OCI-LY7 (cell line): ENCODE measurements at regions not wholly inside any gene's neighbourhood (a gene's known extent, or its start where the extent isn't known, plus 50 kb on each side); places are given as distances from the start of the nearest gene placed in this dataset.

Source experiments
- EZH2phosphoT487 ChIP-seq: fragments of 200-600 bp; sonication (generic); IDR thresholded peaks from 2 replicates; pipeline ENCODE4 v1.6.1; 2018; ENCODE audit warnings: low read depth, borderline replicate concordance, mild to moderate bottlenecking, mixed run types, antibody characterized with exemption, low read length, moderate library complexity, mixed read lengths
- TF ChIP-seq, protein P1 (sequence below): fragments of 200-600 bp; sonication (generic); conservative IDR thresholded peaks from 2 replicates; pipeline ENCODE4 v1.5.1; 2014; ENCODE audit warnings: mild to moderate bottlenecking, antibody characterized with exemption, low read length, moderate library complexity, mixed read lengths

DNA sequence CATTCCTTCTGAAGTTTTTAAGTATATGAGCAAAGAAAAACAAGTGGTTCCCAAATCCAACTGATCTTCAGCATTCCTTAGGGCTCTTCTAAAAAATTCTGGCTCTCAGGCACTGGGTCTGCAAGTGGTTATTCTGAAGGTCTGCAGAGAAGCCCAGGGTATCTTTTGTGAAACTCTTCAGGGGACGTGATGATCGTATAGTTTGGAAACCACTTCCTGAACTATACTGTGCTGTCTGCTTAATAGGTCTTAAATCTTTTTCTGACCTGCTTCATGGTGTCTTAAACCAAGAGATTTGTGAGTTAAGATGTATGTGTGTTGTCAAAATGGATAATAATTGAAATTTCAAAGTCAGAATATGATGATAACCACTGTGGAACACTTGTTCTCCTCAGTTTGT, 115.5 kb downstream of the LHX9 start:
- TF ChIP-seq, protein P1, sequence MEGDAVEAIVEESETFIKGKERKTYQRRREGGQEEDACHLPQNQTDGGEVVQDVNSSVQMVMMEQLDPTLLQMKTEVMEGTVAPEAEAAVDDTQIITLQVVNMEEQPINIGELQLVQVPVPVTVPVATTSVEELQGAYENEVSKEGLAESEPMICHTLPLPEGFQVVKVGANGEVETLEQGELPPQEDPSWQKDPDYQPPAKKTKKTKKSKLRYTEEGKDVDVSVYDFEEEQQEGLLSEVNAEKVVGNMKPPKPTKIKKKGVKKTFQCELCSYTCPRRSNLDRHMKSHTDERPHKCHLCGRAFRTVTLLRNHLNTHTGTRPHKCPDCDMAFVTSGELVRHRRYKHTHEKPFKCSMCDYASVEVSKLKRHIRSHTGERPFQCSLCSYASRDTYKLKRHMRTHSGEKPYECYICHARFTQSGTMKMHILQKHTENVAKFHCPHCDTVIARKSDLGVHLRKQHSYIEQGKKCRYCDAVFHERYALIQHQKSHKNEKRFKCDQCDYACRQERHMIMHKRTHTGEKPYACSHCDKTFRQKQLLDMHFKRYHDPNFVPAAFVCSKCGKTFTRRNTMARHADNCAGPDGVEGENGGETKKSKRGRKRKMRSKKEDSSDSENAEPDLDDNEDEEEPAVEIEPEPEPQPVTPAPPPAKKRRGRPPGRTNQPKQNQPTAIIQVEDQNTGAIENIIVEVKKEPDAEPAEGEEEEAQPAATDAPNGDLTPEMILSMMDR: no peak
- TF ChIP-seq EZH2phosphoT487: no peak
